ENCODE measurements at regions not wholly inside any gene's neighbourhood (a gene's known extent, or its start where the extent isn't known, plus 50 kb on each side); places are given as distances from the start of the nearest gene placed in this dataset.
A peak's percentile ranks its signal among the peaks of the same experiment; 100 is the strongest.
"Not testable (repeated sequence)": the region's sequence is repeated elsewhere in the genome, so short reads cannot be mapped to it uniquely, and the experiment has no call there.

GRCh38 chr1:148292915-148293314, 140.8 kb upstream of the NBPF11 start:
- Histone ChIP-seq H3K4me3 (no peak overlapping the region), H3K27ac (no peak overlapping the region), H3K4me1 (replicated peaks in 1 of 2) (peaks cover 2 to 22% of the 10 kb centered on the region in 2 donors)
- WGBS, 10 experiments = 8 to 83% (median 49%) methylated on average over 1 to 2 of the region's 2 CpGs; no CpG with 5 or more reads in 1 of the 10 experiments
- no peak for ATAC-seq (replicated peaks in 6 of 8)
- in situ Hi-C loops (cut with MboI; ENCODE audit: low pct_unique_long_range_greater_than_20kb in 2 of 9, low sequenced_read_pairs in 9 of 9, unreplicated experiment in 9 of 9) = no loop called here

- in situ Hi-C loops (cut with MboI; ENCODE audit: low pct_unique_long_range_greater_than_20kb in 2 of 9, low sequenced_read_pairs in 9 of 9, unreplicated experiment in 9 of 9) = no loop called here
- H3K4me1 ChIP-seq (replicated peaks in 1 of 2) = peaks cover 2 to 22% of the 10 kb centered on the region in 2 donors
- H3K27ac ChIP-seq = no peak overlapping the region
- no peak overlapping the region for H3K4me3 ChIP-seq
- ATAC-seq (replicated peaks in 6 of 8) = peak in 1 of 8 experiments; percentile 34
These were observed 138.8 kb upstream of the NBPF11 start for GRCh38 chr1:148290881-148291280.

- no peak overlapping the region for H3K4me3 ChIP-seq
- in situ Hi-C loops (cut with MboI; ENCODE audit: low pct_unique_long_range_greater_than_20kb in 2 of 9, low sequenced_read_pairs in 9 of 9, unreplicated experiment in 9 of 9) = no loop called here
These were observed 137.6 kb upstream of the NBPF11 start for GRCh38 chr1:148289647-148290046.

GRCh38 chr1:148285946-148286345, 133.9 kb upstream of the NBPF11 start:
- H3K4me3 ChIP-seq; in situ Hi-C loops (cut with MboI; ENCODE audit: low pct_unique_long_range_greater_than_20kb in 2 of 9, low sequenced_read_pairs in 9 of 9, unreplicated experiment in 9 of 9); ATAC-seq (replicated peaks in 6 of 8); H3K4me1 ChIP-seq (replicated peaks in 1 of 2); H3K27ac ChIP-seq: not testable (repeated sequence)
- WGBS, 10 experiments = 17 to 100% (median 83%) methylated on average over 1 of the region's 2 CpGs; no CpG with 5 or more reads in 7 of the 10 experiments

More at GRCh38 chr1:148289647-148290046, 137.6 kb upstream of the NBPF11 start:
- Histone ChIP-seq H3K4me1 (replicated peaks in 1 of 2) (peaks cover 2 to 14% of the 10 kb centered on the region in 2 donors), H3K27ac (no peak overlapping the region)
- no peak for ATAC-seq (replicated peaks in 6 of 8)

- peak overlapping the region; percentile 13 to 41 (median 29) for H3K4me3 ChIP-seq
- WGBS, 10 experiments = no CpG with 5 or more reads among the region's 50 CpGs
- in situ Hi-C loops (cut with MboI; ENCODE audit: low pct_unique_long_range_greater_than_20kb in 2 of 9, low sequenced_read_pairs in 9 of 9, unreplicated experiment in 9 of 9); H3K4me1 ChIP-seq (replicated peaks in 1 of 2): not testable (repeated sequence)
- ATAC-seq (replicated peaks in 6 of 8) = peak; percentile 63 to 91 (median 85)
- peak overlapping the region in 1 of 2 donors; percentile 66 for H3K27ac ChIP-seq
These were observed 128.9 kb upstream of the NBPF11 start for GRCh38 chr1:148280831-148281572.

- H3K4me1 ChIP-seq (replicated peaks in 1 of 2); in situ Hi-C loops (cut with MboI; ENCODE audit: low pct_unique_long_range_greater_than_20kb in 2 of 9, low sequenced_read_pairs in 9 of 9, unreplicated experiment in 9 of 9); H3K4me3 ChIP-seq; H3K27ac ChIP-seq; ATAC-seq (replicated peaks in 6 of 8): not testable (repeated sequence)
- WGBS, 10 experiments = 40 to 96% (median 83%) methylated on average over 1 to 5 of the region's 5 CpGs; no CpG with 5 or more reads in 1 of the 10 experiments
These were observed 127.0 kb upstream of the NBPF11 start for GRCh38 chr1:148279002-148279542.

GRCh38 chr1:148277865-148278279, 125.8 kb upstream of the NBPF11 start:
- H3K27ac ChIP-seq; in situ Hi-C loops (cut with MboI; ENCODE audit: low pct_unique_long_range_greater_than_20kb in 2 of 9, low sequenced_read_pairs in 9 of 9, unreplicated experiment in 9 of 9); H3K4me3 ChIP-seq; H3K4me1 ChIP-seq (replicated peaks in 1 of 2): not testable (repeated sequence)
- peak in 2 of 8 experiments; percentile 6 to 17 for ATAC-seq (replicated peaks in 6 of 8)
- 0 to 77% (median 62%) methylated on average over 1 to 2 of the region's 2 CpGs; no CpG with 5 or more reads in 4 of the 10 experiments for WGBS, 10 experiments

GRCh38 chr1:148267066-148267465, 115.0 kb upstream of the NBPF11 start:
- in situ Hi-C loops (cut with MboI; ENCODE audit: low pct_unique_long_range_greater_than_20kb in 2 of 9, low sequenced_read_pairs in 9 of 9, unreplicated experiment in 9 of 9) = loop anchor here in 1 of 9 experiments (25.0 kb wide), 1 partner anchor 95 kb away; no protein-coding TSS in a partner anchor
- H3K27ac ChIP-seq; ATAC-seq (replicated peaks in 6 of 8); H3K4me3 ChIP-seq; H3K4me1 ChIP-seq (replicated peaks in 1 of 2): not testable (repeated sequence)
- 0 to 100% (median 44%) methylated on average over 1 to 2 of the region's 2 CpGs; no CpG with 5 or more reads in 2 of the 10 experiments for WGBS, 10 experiments

- 13 to 80% (median 26%) methylated on average over 4 to 24 of the region's 29 CpGs; no CpG with 5 or more reads in 1 of the 10 experiments for WGBS, 10 experiments
- in situ Hi-C loops (cut with MboI; ENCODE audit: low pct_unique_long_range_greater_than_20kb in 2 of 9, low sequenced_read_pairs in 9 of 9, unreplicated experiment in 9 of 9) = loop anchor here in 1 of 9 experiments (25.0 kb wide), 1 partner anchor 98 kb away; no protein-coding TSS in a partner anchor
- Histone ChIP-seq H3K4me1 (replicated peaks in 1 of 2) (peaks cover 0 to 7% of the 10 kb centered on the region in 2 donors), H3K4me3 (peak overlapping the region in 2 of 5 donors; percentile 41 to 44), H3K27ac (no peak overlapping the region)
- peak in 7 of 8 experiments; percentile 22 to 72 (median 48) for ATAC-seq (replicated peaks in 6 of 8)
These were observed 112.5 kb upstream of the NBPF11 start for GRCh38 chr1:148264374-148265276.

- in situ Hi-C loops (cut with MboI; ENCODE audit: low pct_unique_long_range_greater_than_20kb in 2 of 9, low sequenced_read_pairs in 9 of 9, unreplicated experiment in 9 of 9) = loop anchor here in 1 of 9 experiments (25.0 kb wide), 1 partner anchor 98 kb away; no protein-coding TSS in a partner anchor
- Histone ChIP-seq H3K4me3 (peak overlapping the region; percentile 25 to 44 (median 35)), H3K4me1 (replicated peaks in 1 of 2) (peaks cover 0 to 7% of the 10 kb centered on the region in 2 donors), H3K27ac (no peak overlapping the region)
- WGBS, 10 experiments = 15 to 80% (median 28%) methylated on average over 1 to 17 of the region's 17 CpGs; no CpG with 5 or more reads in 4 of the 10 experiments
- no peak for ATAC-seq (replicated peaks in 6 of 8)
These were observed 111.8 kb upstream of the NBPF11 start for GRCh38 chr1:148263906-148264255.

- peaks cover 0 to 7% of the 10 kb centered on the region in 2 donors for H3K4me1 ChIP-seq (replicated peaks in 1 of 2)
- WGBS, 10 experiments = 0 to 20% (median 2%) methylated on average over 2 to 32 of the region's 43 CpGs; no CpG with 5 or more reads in 2 of the 10 experiments
- in situ Hi-C loops (cut with MboI; ENCODE audit: low pct_unique_long_range_greater_than_20kb in 2 of 9, low sequenced_read_pairs in 9 of 9, unreplicated experiment in 9 of 9) = loop anchor here in 1 of 9 experiments (25.0 kb wide), 1 partner anchor 99 kb away; no protein-coding TSS in a partner anchor
- peak overlapping the region; percentile 46 to 88 for H3K27ac ChIP-seq
- peak; percentile 66 to 86 (median 82) for ATAC-seq (replicated peaks in 6 of 8)
- peak overlapping the region; percentile 25 to 44 (median 35) for H3K4me3 ChIP-seq
These were observed 111.2 kb upstream of the NBPF11 start for GRCh38 chr1:148263128-148263905.

GRCh38 chr1:148261684-148262083, 109.6 kb upstream of the NBPF11 start:
- in situ Hi-C loops (cut with MboI; ENCODE audit: low pct_unique_long_range_greater_than_20kb in 2 of 9, low sequenced_read_pairs in 9 of 9, unreplicated experiment in 9 of 9) = loop anchor here in 1 of 9 experiments (25.0 kb wide), 1 partner anchor 101 kb away; no protein-coding TSS in a partner anchor
- not testable (repeated sequence) for H3K4me1 ChIP-seq (replicated peaks in 1 of 2); ATAC-seq (replicated peaks in 6 of 8); H3K27ac ChIP-seq; H3K4me3 ChIP-seq
- 60 to 100% (median 87%) methylated on average over 1 to 3 of the region's 3 CpGs; no CpG with 5 or more reads in 2 of the 10 experiments for WGBS, 10 experiments

Data from motor neuron (in vitro differentiated cells).